ENCODE measurements at regions not wholly inside any gene's neighbourhood (a gene's known extent, or its start where the extent isn't known, plus 50 kb on each side); places are given as distances from the start of the nearest gene placed in this dataset.

DNA sequence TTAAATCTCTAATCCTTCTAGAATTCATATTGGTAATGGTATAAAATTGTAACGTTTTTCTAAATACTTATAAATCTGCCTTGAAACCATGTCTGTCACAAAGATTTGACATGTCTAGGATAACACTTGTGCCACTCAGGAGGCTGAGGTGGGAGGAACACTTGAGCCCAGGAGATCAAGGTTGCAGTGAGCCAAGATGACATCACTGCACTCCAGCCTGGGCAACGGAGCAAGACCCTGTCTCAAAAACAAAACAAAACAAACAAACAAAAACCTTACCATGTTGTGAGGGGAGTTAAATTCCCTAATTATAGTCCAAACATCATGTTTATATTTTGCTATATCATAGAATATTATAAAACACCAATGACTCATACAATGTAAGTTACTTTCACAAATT is 317.5 kb upstream of the SOX5 start:
- Histone ChIP-seq H3K27me3 (ENCODE audit: low read depth, low read length) (no peaks in the 10 kb centered on the region), H2AFZ (ENCODE audit: low read depth, low read length) (no peak overlapping the region), H4K20me1 (ENCODE audit: insufficient read depth, low read length) (peaks cover 54% of the 10 kb centered on the region), H3K79me2 (ENCODE audit: low read length) (peaks cover 56% of the 10 kb centered on the region), H3K9ac (ENCODE audit: low read length) (no peak overlapping the region), H3K4me1 (ENCODE audit: low read length) (no peaks in the 10 kb centered on the region), H3K36me3 (replicated peaks; ENCODE audit: low read depth, low read length) (peaks cover 20% of the 10 kb centered on the region), H3K4me3 (ENCODE audit: low read length) (no peak overlapping the region), H3K27ac (ENCODE audit: low read length) (no peak overlapping the region), H3K9me3 (ENCODE audit: insufficient read depth, low read length) (no peaks in the 10 kb centered on the region), H3K4me2 (ENCODE audit: low read length) (no peak overlapping the region)
- TF ChIP-seq, protein P1, sequence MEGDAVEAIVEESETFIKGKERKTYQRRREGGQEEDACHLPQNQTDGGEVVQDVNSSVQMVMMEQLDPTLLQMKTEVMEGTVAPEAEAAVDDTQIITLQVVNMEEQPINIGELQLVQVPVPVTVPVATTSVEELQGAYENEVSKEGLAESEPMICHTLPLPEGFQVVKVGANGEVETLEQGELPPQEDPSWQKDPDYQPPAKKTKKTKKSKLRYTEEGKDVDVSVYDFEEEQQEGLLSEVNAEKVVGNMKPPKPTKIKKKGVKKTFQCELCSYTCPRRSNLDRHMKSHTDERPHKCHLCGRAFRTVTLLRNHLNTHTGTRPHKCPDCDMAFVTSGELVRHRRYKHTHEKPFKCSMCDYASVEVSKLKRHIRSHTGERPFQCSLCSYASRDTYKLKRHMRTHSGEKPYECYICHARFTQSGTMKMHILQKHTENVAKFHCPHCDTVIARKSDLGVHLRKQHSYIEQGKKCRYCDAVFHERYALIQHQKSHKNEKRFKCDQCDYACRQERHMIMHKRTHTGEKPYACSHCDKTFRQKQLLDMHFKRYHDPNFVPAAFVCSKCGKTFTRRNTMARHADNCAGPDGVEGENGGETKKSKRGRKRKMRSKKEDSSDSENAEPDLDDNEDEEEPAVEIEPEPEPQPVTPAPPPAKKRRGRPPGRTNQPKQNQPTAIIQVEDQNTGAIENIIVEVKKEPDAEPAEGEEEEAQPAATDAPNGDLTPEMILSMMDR (IDR thresholded peaks at IDR 0.05; ENCODE audit: low read depth, low read length) = no peak
- no peak for TF ChIP-seq EZH2phosphoT487 (IDR thresholded peaks at IDR 0.05; ENCODE audit: low read depth)

DNA sequence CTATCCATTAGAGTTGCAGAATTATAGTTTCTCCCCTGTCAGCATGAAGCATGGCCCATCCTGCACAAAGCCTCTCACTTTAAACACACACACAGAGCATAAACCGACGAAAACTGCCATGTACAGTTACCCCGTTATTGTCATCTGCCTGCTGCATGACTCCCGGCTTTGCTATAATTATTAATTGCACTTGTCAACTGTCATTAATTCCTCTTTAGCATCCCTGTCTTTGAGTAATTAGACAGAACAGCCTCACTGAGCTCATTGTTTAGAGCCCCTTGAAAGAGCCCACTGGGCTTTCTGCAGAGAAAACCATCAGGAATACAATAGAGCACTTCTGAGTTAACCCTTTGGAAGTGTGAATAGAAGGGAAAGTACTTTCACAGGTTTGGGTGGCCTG is 307.2 kb upstream of the SOX5 start:
- H2AFZ ChIP-seq (ENCODE audit: low read depth, low read length) = no peak overlapping the region
- H4K20me1 ChIP-seq (ENCODE audit: insufficient read depth, low read length) = peaks cover 67% of the 10 kb centered on the region
- peaks cover 16% of the 10 kb centered on the region for H3K36me3 ChIP-seq (replicated peaks; ENCODE audit: low read depth, low read length)
- no peaks in the 10 kb centered on the region for H3K27me3 ChIP-seq (ENCODE audit: low read depth, low read length)
- H3K4me3 ChIP-seq (ENCODE audit: low read length) = no peak overlapping the region
- H3K27ac ChIP-seq (ENCODE audit: low read length) = no peak overlapping the region
- TF ChIP-seq, protein P1 (IDR thresholded peaks at IDR 0.05; ENCODE audit: low read depth, low read length) = no peak
- TF ChIP-seq EZH2phosphoT487 (IDR thresholded peaks at IDR 0.05; ENCODE audit: low read depth) = no peak
- H3K9me3 ChIP-seq (ENCODE audit: insufficient read depth, low read length) = no peaks in the 10 kb centered on the region
- no peaks in the 10 kb centered on the region for H3K4me1 ChIP-seq (ENCODE audit: low read length)
- H3K9ac ChIP-seq (ENCODE audit: low read length) = no peak overlapping the region
- H3K79me2 ChIP-seq (ENCODE audit: low read length) = peaks cover 43% of the 10 kb centered on the region
- H3K4me2 ChIP-seq (ENCODE audit: low read length) = no peak overlapping the region

DNA sequence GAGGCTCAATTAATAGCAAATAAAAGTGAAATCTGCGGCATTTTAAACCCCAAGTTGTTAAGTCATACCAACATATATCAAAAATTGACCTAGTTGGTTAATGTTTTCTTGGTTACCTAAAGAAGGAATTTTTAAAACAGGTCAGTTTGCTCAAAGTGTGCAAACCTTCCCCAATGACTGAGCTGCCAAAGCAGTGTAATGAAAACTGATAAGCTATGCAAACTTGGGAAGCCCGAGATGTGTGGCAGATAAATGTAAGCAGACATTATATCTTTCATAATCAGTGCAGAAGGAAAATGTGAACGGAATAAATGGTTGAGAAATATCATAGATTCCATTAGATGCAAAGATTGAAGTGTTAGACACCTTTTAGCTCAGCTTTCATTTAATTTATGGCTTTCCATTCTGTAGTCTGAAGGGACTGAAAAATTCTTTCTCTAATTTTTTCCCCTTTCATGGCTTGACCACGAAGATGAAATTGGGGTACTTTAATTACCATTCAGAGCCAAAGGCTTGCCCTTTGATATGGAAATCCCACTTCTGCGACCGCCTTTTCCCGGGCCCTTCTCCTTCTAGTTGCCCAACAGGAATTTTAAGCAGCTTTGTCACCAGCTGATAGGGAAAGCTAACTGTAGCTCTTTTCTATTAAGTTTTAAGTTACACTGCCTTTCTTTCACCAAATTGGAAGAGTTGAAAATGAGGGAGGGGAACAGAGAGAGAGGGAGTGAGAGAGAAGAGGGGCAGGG is 306.6 kb upstream of the SOX5 start:
- H4K20me1 ChIP-seq (ENCODE audit: insufficient read depth, low read length) = peaks cover 62% of the 10 kb centered on the region
- TF ChIP-seq, protein P1 (IDR thresholded peaks at IDR 0.05; ENCODE audit: low read depth, low read length) = no peak
- TF ChIP-seq EZH2phosphoT487 (IDR thresholded peaks at IDR 0.05; ENCODE audit: low read depth) = no peak
- H2AFZ ChIP-seq (ENCODE audit: low read depth, low read length) = no peak overlapping the region
- no peaks in the 10 kb centered on the region for H3K4me1 ChIP-seq (ENCODE audit: low read length)
- no peak overlapping the region for H3K27ac ChIP-seq (ENCODE audit: low read length)
- H3K4me2 ChIP-seq (ENCODE audit: low read length) = no peak overlapping the region
- no peak overlapping the region for H3K9ac ChIP-seq (ENCODE audit: low read length)
- no peaks in the 10 kb centered on the region for H3K9me3 ChIP-seq (ENCODE audit: insufficient read depth, low read length)
- H3K79me2 ChIP-seq (ENCODE audit: low read length) = peaks cover 37% of the 10 kb centered on the region
- H3K27me3 ChIP-seq (ENCODE audit: low read depth, low read length) = no peaks in the 10 kb centered on the region
- peaks cover 12% of the 10 kb centered on the region for H3K36me3 ChIP-seq (replicated peaks; ENCODE audit: low read depth, low read length)
- H3K4me3 ChIP-seq (ENCODE audit: low read length) = no peak overlapping the region

DNA sequence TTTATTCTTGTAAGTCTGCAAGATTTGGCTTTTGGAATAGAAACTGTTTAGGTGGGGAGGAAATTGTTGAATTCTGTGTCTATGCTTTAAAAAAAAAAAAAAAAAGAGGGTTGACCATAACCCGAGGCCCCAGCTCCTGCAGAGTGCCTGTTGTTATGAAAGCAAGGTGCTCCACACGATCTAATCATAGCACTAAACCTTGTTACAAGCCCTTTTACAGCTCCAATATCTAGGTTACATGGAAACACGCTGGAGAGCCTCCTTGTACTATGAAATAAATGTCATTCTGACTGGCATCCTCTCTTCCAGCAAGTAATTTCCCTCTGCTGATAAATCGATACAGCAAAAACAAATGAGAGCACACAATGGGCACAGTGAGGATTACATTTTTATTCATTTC is 303.1 kb upstream of the SOX5 start:
- Histone ChIP-seq H3K9me3 (ENCODE audit: insufficient read depth, low read length) (no peaks in the 10 kb centered on the region), H3K79me2 (ENCODE audit: low read length) (peaks cover 38% of the 10 kb centered on the region), H3K4me3 (ENCODE audit: low read length) (no peak overlapping the region), H3K27me3 (ENCODE audit: low read depth, low read length) (no peaks in the 10 kb centered on the region), H2AFZ (ENCODE audit: low read depth, low read length) (no peak overlapping the region), H3K4me1 (ENCODE audit: low read length) (no peaks in the 10 kb centered on the region), H4K20me1 (ENCODE audit: insufficient read depth, low read length) (peaks cover 62% of the 10 kb centered on the region), H3K9ac (ENCODE audit: low read length) (no peak overlapping the region), H3K27ac (ENCODE audit: low read length) (no peak overlapping the region), H3K36me3 (replicated peaks; ENCODE audit: low read depth, low read length) (peaks cover 25% of the 10 kb centered on the region), H3K4me2 (ENCODE audit: low read length) (no peak overlapping the region)
- no peak for TF ChIP-seq EZH2phosphoT487 (IDR thresholded peaks at IDR 0.05; ENCODE audit: low read depth)
- TF ChIP-seq, protein P1 (IDR thresholded peaks at IDR 0.05; ENCODE audit: low read depth, low read length) = no peak

Measured in OCI-LY3 (cell line).